ENCODE measurements at regions not wholly inside any gene's neighbourhood (a gene's known extent, or its start where the extent isn't known, plus 50 kb on each side); places are given as distances from the start of the nearest gene placed in this dataset.

DNA sequence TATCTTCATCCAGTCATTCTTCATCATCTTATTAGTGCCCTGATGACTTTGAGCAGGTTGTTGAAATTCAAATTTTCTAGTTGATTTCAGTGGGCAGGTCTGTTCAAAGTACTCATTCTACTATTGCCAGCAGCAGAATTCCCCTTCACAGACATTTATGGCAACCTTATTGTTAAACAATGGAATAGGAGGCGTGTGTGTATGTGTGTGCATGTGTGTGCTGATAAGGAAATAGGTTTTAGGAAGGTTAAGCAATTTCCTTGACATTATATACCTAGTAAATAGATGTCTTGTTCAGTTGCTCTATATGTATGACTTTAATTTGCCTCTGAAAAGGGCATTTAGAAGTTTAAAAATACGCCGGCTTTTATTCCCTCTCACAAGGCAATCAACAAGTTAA, 601.4 kb upstream of the CA10 start:
- Histone ChIP-seq H3K4ac (ENCODE audit: low read length) (no peak overlapping the region), H4K8ac (ENCODE audit: low read depth, low read length) (no peak overlapping the region), H3K4me1 (ENCODE audit: control insufficient read depth in 2 of 2, insufficient read depth in 1 of 2, low read depth in 1 of 2, low read length in 2 of 2) (no peaks in the 10 kb centered on the region), H3K36me3 (replicated peaks in 1 of 2; ENCODE audit: control insufficient read depth in 2 of 2, insufficient read depth in 2 of 2, low read length in 2 of 2) (no peaks in the 10 kb centered on the region), H3K27me3 (ENCODE audit: control insufficient read depth in 3 of 3, insufficient read depth in 3 of 3, low read depth in 1 of 3, low read length in 3 of 3) (no peaks in the 10 kb centered on the region), H2BK5ac (ENCODE audit: low read length) (no peak overlapping the region), H4K91ac (ENCODE audit: low read depth, low read length, poor library complexity) (no peak overlapping the region), H3K23ac (ENCODE audit: low read depth, low read length, poor library complexity) (no peak overlapping the region), H2BK15ac (ENCODE audit: low read length) (no peak overlapping the region), H3K9ac (ENCODE audit: low read depth, low read length, poor library complexity) (no peak overlapping the region), H2BK120ac (ENCODE audit: low read depth, low read length) (no peak overlapping the region), H2AFZ (ENCODE audit: low read length) (no peak overlapping the region), H3K18ac (ENCODE audit: low read length) (no peak overlapping the region), H3K79me1 (ENCODE audit: low read depth, low read length) (no peaks in the 10 kb centered on the region), H2BK12ac (ENCODE audit: low read length) (no peak overlapping the region), H3K27ac (replicated peaks; ENCODE audit: low read length) (no peak overlapping the region), H3K14ac (ENCODE audit: low read length) (no peak overlapping the region), H3K9me3 (replicated peaks in 1 of 2; ENCODE audit: control insufficient read depth in 2 of 2, insufficient read depth in 1 of 2, low read depth in 1 of 2, low read length in 2 of 2) (no peaks in the 10 kb centered on the region), H3K4me2 (ENCODE audit: insufficient read depth, low read length, poor library complexity, severe bottlenecking) (no peak overlapping the region), H3K4me3 (ENCODE audit: low read length in 2 of 2) (no peak overlapping the region), H2AK5ac (ENCODE audit: low read depth, low read length) (no peak overlapping the region)
- no CpG with 5 or more reads among the region's 3 CpGs for WGBS, 2 donors (ENCODE audit: extremely low coverage in 2 of 2, insufficient read length in 2 of 2, insufficient replicate concordance in 1 of 2)
- DNase-seq (ENCODE audit: low spot score), result no peak

DNA sequence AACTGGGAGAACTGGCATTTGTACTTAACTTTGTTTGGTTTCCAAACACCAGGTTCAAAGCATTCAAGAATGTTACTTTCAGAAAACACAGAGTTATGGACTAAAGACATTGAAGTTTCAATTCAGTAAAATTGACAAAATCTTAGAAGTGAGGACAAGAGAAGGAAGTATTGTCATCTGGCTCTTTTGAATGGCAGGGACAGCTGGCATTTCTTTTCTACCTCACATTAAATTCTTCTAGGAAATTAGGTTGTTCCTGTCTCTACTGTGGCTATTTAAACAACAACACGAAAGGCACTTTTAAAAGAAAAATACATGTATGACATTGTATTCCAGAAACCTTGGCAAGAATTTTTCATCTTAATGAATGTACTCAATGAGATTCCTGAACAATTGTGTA, 600.0 kb upstream of the CA10 start:
- H3K14ac ChIP-seq (ENCODE audit: low read length), result no peak overlapping the region
- no peak overlapping the region for H2AK5ac ChIP-seq (ENCODE audit: low read depth, low read length)
- no peak overlapping the region for H3K4me3 ChIP-seq (ENCODE audit: low read length in 2 of 2)
- no peak overlapping the region for H3K23ac ChIP-seq (ENCODE audit: low read depth, low read length, poor library complexity)
- H2BK5ac ChIP-seq (ENCODE audit: low read length), result no peak overlapping the region
- H3K27me3 ChIP-seq (ENCODE audit: control insufficient read depth in 3 of 3, insufficient read depth in 3 of 3, low read depth in 1 of 3, low read length in 3 of 3), result no peaks in the 10 kb centered on the region
- no peak overlapping the region for H2BK120ac ChIP-seq (ENCODE audit: low read depth, low read length)
- no peaks in the 10 kb centered on the region for H3K36me3 ChIP-seq (replicated peaks in 1 of 2; ENCODE audit: control insufficient read depth in 2 of 2, insufficient read depth in 2 of 2, low read length in 2 of 2)
- H3K18ac ChIP-seq (ENCODE audit: low read length), result no peak overlapping the region
- no peak overlapping the region for H4K8ac ChIP-seq (ENCODE audit: low read depth, low read length)
- H2AFZ ChIP-seq (ENCODE audit: low read length), result no peak overlapping the region
- no peak overlapping the region for H3K4me2 ChIP-seq (ENCODE audit: insufficient read depth, low read length, poor library complexity, severe bottlenecking)
- no peak overlapping the region for H4K91ac ChIP-seq (ENCODE audit: low read depth, low read length, poor library complexity)
- no peaks in the 10 kb centered on the region for H3K9me3 ChIP-seq (replicated peaks in 1 of 2; ENCODE audit: control insufficient read depth in 2 of 2, insufficient read depth in 1 of 2, low read depth in 1 of 2, low read length in 2 of 2)
- WGBS, 2 donors (ENCODE audit: extremely low coverage in 2 of 2, insufficient read length in 2 of 2, insufficient replicate concordance in 1 of 2), result no CpG with 5 or more reads among the region's 1 CpG
- H3K4ac ChIP-seq (ENCODE audit: low read length), result no peak overlapping the region
- no peak for DNase-seq (ENCODE audit: low spot score)
- H3K9ac ChIP-seq (ENCODE audit: low read depth, low read length, poor library complexity), result no peak overlapping the region
- H2BK12ac ChIP-seq (ENCODE audit: low read length), result no peak overlapping the region
- no peak overlapping the region for H3K27ac ChIP-seq (replicated peaks; ENCODE audit: low read length)
- no peaks in the 10 kb centered on the region for H3K79me1 ChIP-seq (ENCODE audit: low read depth, low read length)
- H2BK15ac ChIP-seq (ENCODE audit: low read length), result no peak overlapping the region
- H3K4me1 ChIP-seq (ENCODE audit: control insufficient read depth in 2 of 2, insufficient read depth in 1 of 2, low read depth in 1 of 2, low read length in 2 of 2), result no peaks in the 10 kb centered on the region

DNA sequence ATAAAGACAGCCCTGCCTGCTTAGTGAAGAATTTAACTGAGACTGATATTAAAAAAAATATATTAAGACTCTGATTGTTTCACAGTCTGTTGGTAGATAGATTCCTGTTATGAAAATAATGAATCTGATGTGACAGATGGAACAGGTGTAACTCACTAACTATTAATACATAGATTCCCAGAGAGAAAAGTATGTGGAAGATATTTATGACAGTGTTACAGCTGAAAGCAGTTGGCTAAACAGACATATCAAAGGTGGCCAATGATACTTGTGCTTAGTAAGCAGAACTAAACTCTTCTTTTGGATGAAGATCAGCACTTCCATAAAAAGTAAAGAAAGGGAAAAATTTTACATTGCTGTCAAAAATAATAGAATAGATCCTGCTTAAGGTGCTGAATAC, 598.2 kb upstream of the CA10 start:
- no peak overlapping the region for H2BK5ac ChIP-seq (ENCODE audit: low read length)
- H3K18ac ChIP-seq (ENCODE audit: low read length), result no peak overlapping the region
- H3K4me2 ChIP-seq (ENCODE audit: insufficient read depth, low read length, poor library complexity, severe bottlenecking), result no peak overlapping the region
- H2AFZ ChIP-seq (ENCODE audit: low read length), result no peak overlapping the region
- H4K91ac ChIP-seq (ENCODE audit: low read depth, low read length, poor library complexity), result no peak overlapping the region
- H2BK12ac ChIP-seq (ENCODE audit: low read length), result no peak overlapping the region
- no peak overlapping the region for H2BK120ac ChIP-seq (ENCODE audit: low read depth, low read length)
- H2AK5ac ChIP-seq (ENCODE audit: low read depth, low read length), result no peak overlapping the region
- H2BK15ac ChIP-seq (ENCODE audit: low read length), result no peak overlapping the region
- H3K4ac ChIP-seq (ENCODE audit: low read length), result no peak overlapping the region
- no peak overlapping the region for H4K8ac ChIP-seq (ENCODE audit: low read depth, low read length)
- H3K4me1 ChIP-seq (ENCODE audit: control insufficient read depth in 2 of 2, insufficient read depth in 1 of 2, low read depth in 1 of 2, low read length in 2 of 2), result no peaks in the 10 kb centered on the region
- no peaks in the 10 kb centered on the region for H3K9me3 ChIP-seq (replicated peaks in 1 of 2; ENCODE audit: control insufficient read depth in 2 of 2, insufficient read depth in 1 of 2, low read depth in 1 of 2, low read length in 2 of 2)
- H3K23ac ChIP-seq (ENCODE audit: low read depth, low read length, poor library complexity), result no peak overlapping the region
- no peak for DNase-seq (ENCODE audit: low spot score)
- H3K27me3 ChIP-seq (ENCODE audit: control insufficient read depth in 3 of 3, insufficient read depth in 3 of 3, low read depth in 1 of 3, low read length in 3 of 3), result no peaks in the 10 kb centered on the region
- H3K36me3 ChIP-seq (replicated peaks in 1 of 2; ENCODE audit: control insufficient read depth in 2 of 2, insufficient read depth in 2 of 2, low read length in 2 of 2), result no peaks in the 10 kb centered on the region
- H3K27ac ChIP-seq (replicated peaks; ENCODE audit: low read length), result no peak overlapping the region
- no peaks in the 10 kb centered on the region for H3K79me1 ChIP-seq (ENCODE audit: low read depth, low read length)
- H3K14ac ChIP-seq (ENCODE audit: low read length), result no peak overlapping the region
- no peak overlapping the region for H3K4me3 ChIP-seq (ENCODE audit: low read length in 2 of 2)
- no peak overlapping the region for H3K9ac ChIP-seq (ENCODE audit: low read depth, low read length, poor library complexity)

DNA sequence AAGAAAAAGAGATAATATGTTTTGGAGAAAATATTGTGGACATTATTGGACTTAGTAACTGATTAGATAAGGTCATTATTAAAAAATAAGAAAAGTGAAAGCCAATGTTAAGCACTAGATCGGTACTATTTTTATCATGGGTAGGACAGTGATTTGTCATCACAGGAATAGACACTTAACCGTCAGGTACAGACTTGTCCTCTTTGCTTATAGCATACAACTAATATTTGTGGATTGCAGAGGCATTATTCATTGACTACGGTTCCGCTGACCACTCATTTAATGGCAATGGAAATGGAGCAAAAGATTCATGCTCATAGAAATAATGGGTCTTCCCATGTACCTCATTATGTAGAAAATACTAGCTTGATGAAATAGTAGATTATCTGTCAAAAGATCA, 596.3 kb upstream of the CA10 start:
- Histone ChIP-seq H3K27me3 (ENCODE audit: control insufficient read depth in 3 of 3, insufficient read depth in 3 of 3, low read depth in 1 of 3, low read length in 3 of 3) (no peaks in the 10 kb centered on the region), H2BK120ac (ENCODE audit: low read depth, low read length) (no peak overlapping the region), H3K18ac (ENCODE audit: low read length) (no peak overlapping the region), H3K9ac (ENCODE audit: low read depth, low read length, poor library complexity) (no peak overlapping the region), H3K9me3 (replicated peaks in 1 of 2; ENCODE audit: control insufficient read depth in 2 of 2, insufficient read depth in 1 of 2, low read depth in 1 of 2, low read length in 2 of 2) (no peaks in the 10 kb centered on the region), H2AFZ (ENCODE audit: low read length) (no peak overlapping the region), H3K4ac (ENCODE audit: low read length) (no peak overlapping the region), H2BK5ac (ENCODE audit: low read length) (no peak overlapping the region), H3K14ac (ENCODE audit: low read length) (no peak overlapping the region), H2BK12ac (ENCODE audit: low read length) (no peak overlapping the region), H3K23ac (ENCODE audit: low read depth, low read length, poor library complexity) (no peak overlapping the region), H4K91ac (ENCODE audit: low read depth, low read length, poor library complexity) (no peak overlapping the region), H3K4me1 (ENCODE audit: control insufficient read depth in 2 of 2, insufficient read depth in 1 of 2, low read depth in 1 of 2, low read length in 2 of 2) (peaks cover 0 to 1% of the 10 kb centered on the region in 2 donors), H2BK15ac (ENCODE audit: low read length) (no peak overlapping the region), H3K79me1 (ENCODE audit: low read depth, low read length) (no peaks in the 10 kb centered on the region), H3K4me2 (ENCODE audit: insufficient read depth, low read length, poor library complexity, severe bottlenecking) (no peak overlapping the region), H4K8ac (ENCODE audit: low read depth, low read length) (no peak overlapping the region), H3K27ac (replicated peaks; ENCODE audit: low read length) (no peak overlapping the region), H3K4me3 (ENCODE audit: low read length in 2 of 2) (no peak overlapping the region), H2AK5ac (ENCODE audit: low read depth, low read length) (no peak overlapping the region), H3K36me3 (replicated peaks in 1 of 2; ENCODE audit: control insufficient read depth in 2 of 2, insufficient read depth in 2 of 2, low read length in 2 of 2) (no peaks in the 10 kb centered on the region)
- WGBS, 2 donors (ENCODE audit: extremely low coverage in 2 of 2, insufficient read length in 2 of 2, insufficient replicate concordance in 1 of 2), result no CpG with 5 or more reads among the region's 4 CpGs
- DNase-seq (ENCODE audit: low spot score), result no peak
